Panc1 (cell line): ENCODE measurements at regions not wholly inside any gene's neighbourhood (a gene's known extent, or its start where the extent isn't known, plus 50 kb on each side); places are given as distances from the start of the nearest gene placed in this dataset.

ENCODE experiments used
- ATAC-seq: fragments of 200-7000 bp; cut with Tn5 transposase; 2 replicates; pipeline ENCODE4 v1.9.1; 2020; ENCODE audit warnings: mild to moderate bottlenecking, moderate library complexity
- BruUV-seq: library from RNA; stranded (reverse); fragments of 400-500 nt; replicated peaks from 2 replicates; lab custom pipeline; 2021; lab: Mats Ljungman, UMichigan
- CTCF ChIA-PET: fragments of 300-600 bp; sonication (Branson Sonifier 250); formaldehyde crosslinking; loops from one replicate; lab custom pipeline; 2022; ENCODE audit warnings: antibody characterized with exemption; lab: Charles Lee
- POLR2A ChIA-PET: fragments of 300-600 bp; sonication (Branson Sonifier 250); formaldehyde crosslinking; loops from one replicate; lab custom pipeline; 2022; ENCODE audit warnings: antibody characterized with exemption; lab: Charles Lee
- DNase-seq: peaks from one replicate; pipeline ENCODE4 v3.0.0-alpha.2; 2010; ENCODE audit warnings: low read depth, low spot score
- H3K27ac ChIP-seq: 2 replicates; pipeline ENCODE4 v1.5.1; 2011; ENCODE audit warnings: mild to moderate bottlenecking, low read length, inconsistent platforms
- H3K27me3 ChIP-seq: fragments of 200-500 bp; sonication (Bioruptor generic); 2 replicates; pipeline ENCODE4 v1.6.0; 2014; ENCODE audit warnings: low read length, inconsistent platforms; ENCODE audit not compliant: control insufficient read depth, insufficient read depth
- H3K36me3 ChIP-seq: fragments of 200-500 bp; sonication (Bioruptor generic); 2 replicates; pipeline ENCODE4 v1.5.1; 2014; ENCODE audit warnings: inconsistent platforms, mild to moderate bottlenecking, low read length, moderate library complexity; ENCODE audit not compliant: control insufficient read depth, insufficient read depth
- H3K4me1 ChIP-seq: 2 replicates; pipeline ENCODE4 v1.5.1; 2011; ENCODE audit warnings: inconsistent platforms, mild to moderate bottlenecking, low read length, moderate library complexity; ENCODE audit not compliant: control insufficient read depth, insufficient read depth
- H3K4me3 ChIP-seq, 2 experiments: 2 replicates each; pipeline ENCODE4 v1.5.1; 2011 to 2012; ENCODE audit warnings: low read depth in 2 of 2, low read length in 2 of 2, mild to moderate bottlenecking in 2 of 2, inconsistent platforms in 1 of 2, moderate library complexity in 1 of 2
- H3K9me3 ChIP-seq: fragments of 200-500 bp; sonication (Bioruptor generic); 2 replicates; pipeline ENCODE4 v1.5.1; 2014; ENCODE audit warnings: low read depth, mild to moderate bottlenecking, inconsistent platforms, low read length, moderate library complexity; ENCODE audit not compliant: control insufficient read depth, insufficient read depth
- POLR2AphosphoS5 ChIP-seq: IDR thresholded peaks from 2 replicates; pipeline ENCODE4 v1.6.1; 2012; ENCODE audit warnings: mild to moderate bottlenecking, low read depth, low read length, moderate library complexity
- REST ChIP-seq, 2 experiments: IDR thresholded peaks; 2 replicates each; pipeline ENCODE4 v1.6.1; 2011 to 2012; ENCODE audit warnings: low read depth in 2 of 2, control low read depth in 1 of 2, low read length in 1 of 2, mild to moderate bottlenecking in 1 of 2, moderate library complexity in 1 of 2; ENCODE audit not compliant: insufficient read depth in 1 of 2
- SIN3A ChIP-seq: IDR thresholded peaks from 2 replicates; pipeline ENCODE4 v1.6.1; 2012; ENCODE audit warnings: low read depth, mild to moderate bottlenecking, low read length, moderate library complexity, borderline replicate concordance; ENCODE audit not compliant: insufficient read depth
- TCF7L2 ChIP-seq: IDR thresholded peaks from 2 replicates; pipeline ENCODE4 v1.6.1; 2011; ENCODE audit warnings: mild to moderate bottlenecking, low read depth, low read length, inconsistent platforms
- in situ Hi-C: cut with HindIII; loops from 2 replicates; pipeline ENCODE4 v1.10.0; 2016; ENCODE audit warnings: low sequenced_read_pairs, low pct_unique_long_range_greater_than_20kb
- intact Hi-C: fragments of 100-400 bp; cut with micrococcal nuclease; formaldehyde crosslinking; loops from one replicate; pipeline ENCODE4 v1.10.0; 2022; ENCODE audit not compliant: unreplicated experiment
- TF ChIP-seq, protein P1 (sequence below): fragments of 450-650 bp; IDR thresholded peaks from 2 replicates; pipeline ENCODE4 v1.5.1; 2017; ENCODE audit warnings: mild to moderate bottlenecking

DNA sequence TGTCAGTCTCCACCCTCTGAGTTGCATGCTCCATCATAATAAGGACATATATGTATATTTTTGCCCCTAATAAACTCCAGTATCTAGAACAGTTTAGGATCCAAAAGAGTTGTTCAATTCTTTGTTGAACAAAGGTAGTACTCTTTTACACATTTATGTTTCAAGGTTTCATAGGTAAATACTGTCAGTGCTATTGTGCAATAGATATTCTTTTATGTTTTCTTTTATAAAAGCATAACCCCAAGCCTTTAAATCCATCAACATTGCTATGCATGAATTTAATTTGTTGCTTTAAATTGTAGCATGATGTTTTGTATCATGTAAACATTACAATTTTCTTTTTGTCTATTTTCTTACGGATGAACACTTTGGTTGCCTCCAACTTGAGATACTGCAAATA is 469.7 kb upstream of the COBL start:
- TF ChIP-seq POLR2AphosphoS5 (no peak), REST (IDR thresholded peaks at IDR 0.05; ENCODE audit: insufficient read depth in 1 of 2, low read depth in 2 of 2, low read length in 1 of 2) (no peak), TCF7L2 (no peak)
- TF ChIP-seq, protein P1, sequence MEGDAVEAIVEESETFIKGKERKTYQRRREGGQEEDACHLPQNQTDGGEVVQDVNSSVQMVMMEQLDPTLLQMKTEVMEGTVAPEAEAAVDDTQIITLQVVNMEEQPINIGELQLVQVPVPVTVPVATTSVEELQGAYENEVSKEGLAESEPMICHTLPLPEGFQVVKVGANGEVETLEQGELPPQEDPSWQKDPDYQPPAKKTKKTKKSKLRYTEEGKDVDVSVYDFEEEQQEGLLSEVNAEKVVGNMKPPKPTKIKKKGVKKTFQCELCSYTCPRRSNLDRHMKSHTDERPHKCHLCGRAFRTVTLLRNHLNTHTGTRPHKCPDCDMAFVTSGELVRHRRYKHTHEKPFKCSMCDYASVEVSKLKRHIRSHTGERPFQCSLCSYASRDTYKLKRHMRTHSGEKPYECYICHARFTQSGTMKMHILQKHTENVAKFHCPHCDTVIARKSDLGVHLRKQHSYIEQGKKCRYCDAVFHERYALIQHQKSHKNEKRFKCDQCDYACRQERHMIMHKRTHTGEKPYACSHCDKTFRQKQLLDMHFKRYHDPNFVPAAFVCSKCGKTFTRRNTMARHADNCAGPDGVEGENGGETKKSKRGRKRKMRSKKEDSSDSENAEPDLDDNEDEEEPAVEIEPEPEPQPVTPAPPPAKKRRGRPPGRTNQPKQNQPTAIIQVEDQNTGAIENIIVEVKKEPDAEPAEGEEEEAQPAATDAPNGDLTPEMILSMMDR, result no peak
- H3K4me1 ChIP-seq, result no peaks in the 10 kb centered on the region
- intact Hi-C loops, result no loop called here
- no peaks in the 10 kb centered on the region for H3K36me3 ChIP-seq
- ChIA-PET CTCF (no interaction called here), POLR2A (no interaction called here)
- H3K27me3 ChIP-seq, result no peaks in the 10 kb centered on the region
- in situ Hi-C loops, result no loop called here
- BruUV-seq, result no TSS peak
- ATAC-seq (no peak), DNase-seq (no peak)
- no peak overlapping the region for H3K4me3 ChIP-seq
- no peaks in the 10 kb centered on the region; the same call in 1 of the 2 replicates for H3K9me3 ChIP-seq
- no peak overlapping the region for H3K27ac ChIP-seq

GRCh38 chr7:51785876-51786275 is 469.3 kb upstream of the COBL start:
- ATAC-seq, result no peak
- DNase-seq, result no peak
- H3K36me3 ChIP-seq, result no peaks in the 10 kb centered on the region
- no peak overlapping the region for H3K4me3 ChIP-seq
- ChIA-PET CTCF (no interaction called here), POLR2A (no interaction called here)
- in situ Hi-C loops, result no loop called here
- no TSS peak for BruUV-seq
- H3K27ac ChIP-seq, result no peak overlapping the region
- no peaks in the 10 kb centered on the region for H3K27me3 ChIP-seq
- TF ChIP-seq, protein P1, result no peak
- TF ChIP-seq TCF7L2 (no peak), REST (IDR thresholded peaks at IDR 0.05; ENCODE audit: insufficient read depth in 1 of 2, low read depth in 2 of 2, low read length in 1 of 2) (no peak), SIN3A (no peak), POLR2AphosphoS5 (no peak)
- H3K4me1 ChIP-seq, result no peaks in the 10 kb centered on the region
- no peaks in the 10 kb centered on the region; the same call in 1 of the 2 replicates for H3K9me3 ChIP-seq
- intact Hi-C loops, result no loop called here
